ENCODE measurements at regions not wholly inside any gene's neighbourhood (a gene's known extent, or its start where the extent isn't known, plus 50 kb on each side); places are given as distances from the start of the nearest gene placed in this dataset.

DNA sequence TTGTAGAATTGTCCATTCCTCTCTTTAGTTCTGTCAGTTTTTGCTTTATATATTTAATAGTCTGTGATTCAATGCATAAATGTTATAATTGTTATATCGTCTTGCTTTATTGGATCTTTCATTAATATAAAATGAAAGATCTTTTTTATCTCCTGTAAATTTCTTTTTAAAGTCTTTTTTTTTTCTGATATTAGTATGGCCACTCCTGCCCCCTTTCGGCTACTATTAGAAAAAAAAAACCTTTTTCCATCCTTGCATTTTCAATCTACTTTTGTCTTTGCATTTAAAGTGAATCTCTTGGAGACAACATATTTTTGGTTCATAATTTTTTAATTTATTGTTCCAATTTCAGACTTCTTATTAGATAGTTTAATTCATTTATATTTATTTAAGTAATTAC is 677.4 kb upstream of the NDST4 start:
- H3K27ac ChIP-seq (ENCODE audit: low read depth, low read length), result no peak overlapping the region
- no peaks in the 10 kb centered on the region for H3K36me3 ChIP-seq (ENCODE audit: control insufficient read depth in 3 of 3, insufficient read depth in 3 of 3, low read length in 3 of 3)
- no peak overlapping the region for H3K4me3 ChIP-seq (ENCODE audit: low read length in 3 of 3)
- peaks cover 0 to 5% (median 0%) of the 10 kb centered on the region in 3 donors for H3K9me3 ChIP-seq (ENCODE audit: control insufficient read depth in 3 of 3, low read length in 3 of 3)
- H3K27me3 ChIP-seq (ENCODE audit: control insufficient read depth in 3 of 3, insufficient read depth in 3 of 3, low read length in 3 of 3), result no peaks in the 10 kb centered on the region
- H3K9ac ChIP-seq (ENCODE audit: low read depth in 1 of 3, low read length in 3 of 3), result no peak overlapping the region
- H3K4me1 ChIP-seq (ENCODE audit: control insufficient read depth in 3 of 3, insufficient read depth in 3 of 3, low read length in 3 of 3), result no peaks in the 10 kb centered on the region

DNA sequence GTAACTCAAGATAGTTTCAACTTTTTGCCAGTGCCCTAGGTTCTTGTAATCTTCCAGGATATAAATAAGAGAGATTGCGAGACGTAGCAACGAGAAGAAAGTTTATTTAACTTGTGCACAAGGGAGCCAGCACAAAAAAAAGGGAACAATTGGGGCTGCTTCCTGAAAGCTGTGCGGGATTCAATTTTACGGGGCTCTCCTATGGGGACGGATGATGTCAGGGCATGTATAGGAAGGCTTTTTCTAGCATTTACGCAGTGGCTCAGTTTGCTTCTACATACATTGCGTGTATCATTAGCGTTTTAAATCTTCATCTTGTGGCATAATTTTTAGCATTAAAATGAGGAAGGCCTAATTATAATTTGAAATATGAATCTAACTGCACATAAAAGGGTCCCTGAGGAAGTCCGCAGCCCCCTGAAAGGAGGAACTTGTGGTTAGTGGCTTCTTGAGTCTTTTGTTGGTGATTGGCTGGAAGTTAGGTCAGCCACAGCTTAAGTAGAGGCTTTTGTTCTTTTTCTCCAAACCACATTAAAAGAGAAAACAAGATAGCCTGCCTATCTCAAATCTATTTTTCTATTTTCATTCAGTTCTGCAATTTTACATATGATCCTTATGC is 668.2 kb upstream of the NDST4 start:
- Histone ChIP-seq H3K36me3 (ENCODE audit: control insufficient read depth in 3 of 3, insufficient read depth in 3 of 3, low read length in 3 of 3) (no peaks in the 10 kb centered on the region), H3K4me1 (ENCODE audit: control insufficient read depth in 3 of 3, insufficient read depth in 3 of 3, low read length in 3 of 3) (no peaks in the 10 kb centered on the region), H3K9me3 (ENCODE audit: control insufficient read depth in 3 of 3, low read length in 3 of 3) (no peaks in the 10 kb centered on the region), H3K4me3 (ENCODE audit: low read length in 3 of 3) (no peak overlapping the region), H3K27me3 (ENCODE audit: control insufficient read depth in 3 of 3, insufficient read depth in 3 of 3, low read length in 3 of 3) (no peaks in the 10 kb centered on the region), H3K9ac (ENCODE audit: low read depth in 1 of 3, low read length in 3 of 3) (no peak overlapping the region), H3K27ac (ENCODE audit: low read depth, low read length) (no peak overlapping the region)

DNA sequence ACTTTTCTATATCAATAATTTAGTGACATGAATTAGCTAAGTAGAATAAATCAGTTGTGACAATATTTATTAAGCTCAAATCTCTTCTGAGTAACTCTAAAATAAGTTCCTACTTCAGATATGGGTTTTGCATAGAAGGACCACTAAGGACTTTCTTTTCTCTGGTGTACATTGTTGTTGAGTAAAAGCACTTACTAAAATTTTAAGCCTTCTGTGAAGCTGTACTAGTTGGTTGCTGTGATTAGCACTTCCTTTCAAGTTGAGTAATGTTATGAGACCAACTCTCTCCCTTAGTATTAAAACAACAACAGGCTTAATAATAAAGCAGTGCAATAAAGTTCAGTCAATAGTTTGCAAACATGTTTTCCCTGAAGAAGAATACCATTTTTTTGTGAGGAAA is 667.4 kb upstream of the NDST4 start:
- H3K36me3 ChIP-seq (ENCODE audit: control insufficient read depth in 3 of 3, insufficient read depth in 3 of 3, low read length in 3 of 3), result no peaks in the 10 kb centered on the region
- H3K27ac ChIP-seq (ENCODE audit: low read depth, low read length), result no peak overlapping the region
- no peaks in the 10 kb centered on the region for H3K9me3 ChIP-seq (ENCODE audit: control insufficient read depth in 3 of 3, low read length in 3 of 3)

DNA sequence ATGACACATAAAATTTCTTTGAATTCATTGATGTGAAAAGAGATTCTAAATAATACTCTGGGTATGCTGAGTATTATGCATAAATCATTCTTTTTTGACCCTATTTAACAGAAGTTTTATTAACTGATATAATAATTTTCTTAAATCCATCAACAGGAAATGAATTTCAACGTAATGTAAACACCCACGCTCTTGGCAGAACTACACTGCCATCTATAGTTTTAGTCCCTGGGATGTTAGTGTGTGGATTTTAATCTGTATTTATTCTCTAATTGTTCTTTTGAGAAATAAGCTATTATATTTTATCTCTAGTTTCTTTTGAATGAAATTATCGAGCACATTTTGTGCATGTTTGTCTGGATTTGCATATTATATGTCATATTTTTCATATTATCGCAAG is 666.8 kb upstream of the NDST4 start:
- H3K27me3 ChIP-seq (ENCODE audit: control insufficient read depth in 3 of 3, insufficient read depth in 3 of 3, low read length in 3 of 3), result no peaks in the 10 kb centered on the region
- H3K9me3 ChIP-seq (ENCODE audit: control insufficient read depth in 3 of 3, low read length in 3 of 3), result no peaks in the 10 kb centered on the region
- no peak overlapping the region for H3K9ac ChIP-seq (ENCODE audit: low read depth in 1 of 3, low read length in 3 of 3)
- H3K36me3 ChIP-seq (ENCODE audit: control insufficient read depth in 3 of 3, insufficient read depth in 3 of 3, low read length in 3 of 3), result no peaks in the 10 kb centered on the region
- H3K27ac ChIP-seq (ENCODE audit: low read depth, low read length), result no peak overlapping the region
- H3K4me3 ChIP-seq (ENCODE audit: low read length in 3 of 3), result no peak overlapping the region
- H3K4me1 ChIP-seq (ENCODE audit: control insufficient read depth in 3 of 3, insufficient read depth in 3 of 3, low read length in 3 of 3), result no peaks in the 10 kb centered on the region

More for the DNA sequence above, 667.4 kb upstream of the NDST4 start:
- H3K4me3 ChIP-seq (ENCODE audit: low read length in 3 of 3), result no peak overlapping the region
- no peaks in the 10 kb centered on the region for H3K27me3 ChIP-seq (ENCODE audit: control insufficient read depth in 3 of 3, insufficient read depth in 3 of 3, low read length in 3 of 3)
- no peaks in the 10 kb centered on the region for H3K4me1 ChIP-seq (ENCODE audit: control insufficient read depth in 3 of 3, insufficient read depth in 3 of 3, low read length in 3 of 3)
- no peak overlapping the region for H3K9ac ChIP-seq (ENCODE audit: low read depth in 1 of 3, low read length in 3 of 3)

DNA sequence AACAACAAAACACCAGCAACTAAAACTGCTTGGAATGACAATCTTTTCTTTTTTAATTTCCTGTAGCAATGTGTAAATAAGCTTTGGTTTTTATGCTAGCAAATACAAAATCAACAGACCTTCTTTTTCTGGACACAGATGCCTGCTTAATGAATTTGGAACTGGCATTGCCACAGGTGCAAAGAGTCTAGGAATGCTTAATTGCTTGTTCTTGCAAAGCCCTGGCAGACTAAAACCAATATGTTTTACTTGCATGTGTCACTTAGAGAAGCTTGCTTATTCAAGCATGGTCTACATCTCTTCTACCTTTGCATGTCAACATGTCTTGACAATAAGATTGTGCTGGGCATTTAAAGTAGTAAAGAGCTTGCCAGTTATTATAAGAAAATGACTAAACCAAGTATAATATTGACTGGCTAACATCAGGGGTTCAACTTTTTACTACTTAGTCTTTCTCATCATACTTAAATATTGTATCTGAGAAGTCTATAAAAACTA is 656.7 kb upstream of the NDST4 start:
- Histone ChIP-seq H3K27ac (ENCODE audit: low read depth, low read length) (no peak overlapping the region), H3K4me1 (ENCODE audit: control insufficient read depth in 3 of 3, insufficient read depth in 3 of 3, low read length in 3 of 3) (no peaks in the 10 kb centered on the region), H3K36me3 (ENCODE audit: control insufficient read depth in 3 of 3, insufficient read depth in 3 of 3, low read length in 3 of 3) (no peaks in the 10 kb centered on the region), H3K9me3 (ENCODE audit: control insufficient read depth in 3 of 3, low read length in 3 of 3) (no peaks in the 10 kb centered on the region), H3K27me3 (ENCODE audit: control insufficient read depth in 3 of 3, insufficient read depth in 3 of 3, low read length in 3 of 3) (no peaks in the 10 kb centered on the region), H3K9ac (ENCODE audit: low read depth in 1 of 3, low read length in 3 of 3) (no peak overlapping the region), H3K4me3 (ENCODE audit: low read length in 3 of 3) (no peak overlapping the region)

DNA sequence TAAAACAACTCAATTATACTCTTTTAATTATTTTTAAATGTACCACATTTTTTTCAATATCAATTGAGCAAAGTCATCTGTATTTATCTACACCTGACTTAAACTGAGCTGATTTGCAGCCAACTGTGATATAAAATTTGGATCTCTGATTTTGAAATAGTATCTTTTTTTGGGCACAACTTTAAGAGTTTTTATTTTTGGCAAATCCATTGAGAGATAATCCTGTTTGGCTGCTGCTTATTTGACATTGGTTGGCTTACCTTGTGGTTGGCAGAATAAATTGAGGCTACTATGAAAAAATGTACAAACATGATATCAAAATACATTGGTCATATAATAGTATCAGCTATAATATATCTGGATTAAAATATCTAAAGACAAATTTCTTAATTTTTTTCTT is 656.0 kb upstream of the NDST4 start:
- H3K9me3 ChIP-seq (ENCODE audit: control insufficient read depth in 3 of 3, low read length in 3 of 3), result no peaks in the 10 kb centered on the region

DNA sequence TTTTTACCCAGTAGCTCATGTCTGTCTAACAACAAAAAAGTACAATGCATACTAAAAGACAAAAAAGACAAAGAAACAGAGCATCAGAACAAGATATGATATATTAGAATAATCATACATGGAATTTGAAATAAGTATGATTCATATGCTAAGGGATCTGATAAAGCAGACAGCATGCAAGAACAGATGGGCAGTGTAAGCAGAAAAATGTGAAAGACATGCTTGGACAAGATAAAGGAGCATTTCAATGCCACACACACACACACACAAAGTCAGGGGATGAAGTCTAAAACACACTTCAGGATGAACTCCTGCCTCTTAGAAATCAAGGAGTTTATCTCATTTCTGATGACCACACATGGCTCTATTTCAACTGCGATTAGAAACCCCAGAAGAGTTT is 649.6 kb upstream of the NDST4 start:
- Histone ChIP-seq H3K4me3 (ENCODE audit: low read length in 3 of 3) (no peak overlapping the region), H3K9me3 (ENCODE audit: control insufficient read depth in 3 of 3, low read length in 3 of 3) (no peaks in the 10 kb centered on the region), H3K36me3 (ENCODE audit: control insufficient read depth in 3 of 3, insufficient read depth in 3 of 3, low read length in 3 of 3) (no peaks in the 10 kb centered on the region), H3K27ac (ENCODE audit: low read depth, low read length) (no peak overlapping the region), H3K9ac (ENCODE audit: low read depth in 1 of 3, low read length in 3 of 3) (no peak overlapping the region), H3K27me3 (ENCODE audit: control insufficient read depth in 3 of 3, insufficient read depth in 3 of 3, low read length in 3 of 3) (no peaks in the 10 kb centered on the region), H3K4me1 (ENCODE audit: control insufficient read depth in 3 of 3, insufficient read depth in 3 of 3, low read length in 3 of 3) (no peaks in the 10 kb centered on the region)

More for the DNA sequence above, 656.0 kb upstream of the NDST4 start:
- Histone ChIP-seq H3K4me3 (ENCODE audit: low read length in 3 of 3) (no peak overlapping the region), H3K36me3 (ENCODE audit: control insufficient read depth in 3 of 3, insufficient read depth in 3 of 3, low read length in 3 of 3) (no peaks in the 10 kb centered on the region), H3K27me3 (ENCODE audit: control insufficient read depth in 3 of 3, insufficient read depth in 3 of 3, low read length in 3 of 3) (no peaks in the 10 kb centered on the region), H3K9ac (ENCODE audit: low read depth in 1 of 3, low read length in 3 of 3) (no peak overlapping the region), H3K4me1 (ENCODE audit: control insufficient read depth in 3 of 3, insufficient read depth in 3 of 3, low read length in 3 of 3) (no peaks in the 10 kb centered on the region), H3K27ac (ENCODE audit: low read depth, low read length) (no peak overlapping the region)

DNA sequence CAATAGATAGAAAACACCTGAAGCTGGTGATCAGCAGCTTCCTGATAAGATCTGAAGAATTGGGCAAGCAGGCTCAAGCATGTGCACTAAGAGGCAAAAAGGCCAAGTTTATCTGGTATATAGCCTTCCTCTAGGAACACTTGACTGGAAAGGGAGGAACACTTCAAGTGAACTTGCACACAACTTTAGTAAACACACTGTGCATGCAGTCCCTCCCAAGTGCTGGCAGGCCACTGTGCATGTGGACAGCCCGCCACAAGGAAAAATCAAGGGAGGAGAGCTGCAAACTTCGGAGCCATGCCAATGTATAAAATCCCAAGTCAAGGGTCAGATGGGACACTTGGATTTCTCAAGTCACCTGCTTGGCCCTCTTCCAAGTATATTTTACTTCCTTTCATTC is 645.8 kb upstream of the NDST4 start:
- H3K36me3 ChIP-seq (ENCODE audit: control insufficient read depth in 3 of 3, insufficient read depth in 3 of 3, low read length in 3 of 3), result no peaks in the 10 kb centered on the region
- no peak overlapping the region for H3K27ac ChIP-seq (ENCODE audit: low read depth, low read length)
- H3K9ac ChIP-seq (ENCODE audit: low read depth in 1 of 3, low read length in 3 of 3), result no peak overlapping the region
- no peaks in the 10 kb centered on the region for H3K4me1 ChIP-seq (ENCODE audit: control insufficient read depth in 3 of 3, insufficient read depth in 3 of 3, low read length in 3 of 3)
- no peaks in the 10 kb centered on the region for H3K27me3 ChIP-seq (ENCODE audit: control insufficient read depth in 3 of 3, insufficient read depth in 3 of 3, low read length in 3 of 3)
- no peaks in the 10 kb centered on the region for H3K9me3 ChIP-seq (ENCODE audit: control insufficient read depth in 3 of 3, low read length in 3 of 3)
- H3K4me3 ChIP-seq (ENCODE audit: low read length in 3 of 3), result no peak overlapping the region

DNA sequence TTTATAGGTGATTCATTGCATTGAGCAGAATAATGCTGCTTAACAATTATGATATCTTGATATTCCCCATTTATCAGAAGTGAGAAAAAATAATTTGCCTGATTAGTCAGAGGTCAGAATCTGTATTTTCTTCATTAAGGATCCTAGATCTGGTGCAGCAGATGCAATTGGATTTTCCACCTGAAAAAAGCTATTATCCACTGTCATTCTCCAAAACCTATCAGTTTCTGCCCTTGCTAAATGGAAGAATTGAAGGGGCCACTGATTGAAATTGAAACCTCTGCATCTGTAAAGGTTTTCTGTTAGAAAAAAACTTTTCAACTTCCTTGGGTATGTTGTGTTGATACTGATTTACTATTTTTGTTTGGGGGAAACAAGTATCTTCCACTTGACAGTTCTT is 636.0 kb upstream of the NDST4 start:
- Histone ChIP-seq H3K27me3 (ENCODE audit: control insufficient read depth in 3 of 3, insufficient read depth in 3 of 3, low read length in 3 of 3) (no peaks in the 10 kb centered on the region), H3K4me3 (ENCODE audit: low read length in 3 of 3) (no peak overlapping the region), H3K27ac (ENCODE audit: low read depth, low read length) (no peak overlapping the region), H3K9ac (ENCODE audit: low read depth in 1 of 3, low read length in 3 of 3) (no peak overlapping the region), H3K36me3 (ENCODE audit: control insufficient read depth in 3 of 3, insufficient read depth in 3 of 3, low read length in 3 of 3) (no peaks in the 10 kb centered on the region), H3K4me1 (ENCODE audit: control insufficient read depth in 3 of 3, insufficient read depth in 3 of 3, low read length in 3 of 3) (no peaks in the 10 kb centered on the region), H3K9me3 (ENCODE audit: control insufficient read depth in 3 of 3, low read length in 3 of 3) (no peaks in the 10 kb centered on the region)

DNA sequence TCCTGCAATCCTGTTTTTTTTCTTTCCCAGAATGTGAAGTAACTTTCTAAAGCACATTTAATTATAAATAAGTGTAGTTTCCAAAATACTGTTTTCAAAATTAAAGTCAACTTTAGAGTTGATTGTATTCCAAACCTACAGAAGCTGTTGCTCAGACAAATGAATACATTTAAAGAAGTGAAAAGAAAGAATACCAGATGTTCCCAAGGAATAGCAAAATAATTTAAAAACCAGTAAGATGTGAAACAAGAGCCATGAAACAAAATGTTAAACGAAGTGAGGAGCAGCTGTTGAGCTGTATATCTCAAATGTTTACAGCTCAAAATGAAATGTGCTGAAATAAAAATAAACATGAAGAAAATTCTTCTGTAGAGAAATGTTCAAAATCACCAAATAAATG is 627.4 kb upstream of the NDST4 start:
- no peaks in the 10 kb centered on the region for H3K27me3 ChIP-seq (ENCODE audit: control insufficient read depth in 3 of 3, insufficient read depth in 3 of 3, low read length in 3 of 3)
- no peak overlapping the region for H3K27ac ChIP-seq (ENCODE audit: low read depth, low read length)
- no peaks in the 10 kb centered on the region for H3K4me1 ChIP-seq (ENCODE audit: control insufficient read depth in 3 of 3, insufficient read depth in 3 of 3, low read length in 3 of 3)
- H3K9me3 ChIP-seq (ENCODE audit: control insufficient read depth in 3 of 3, low read length in 3 of 3), result no peaks in the 10 kb centered on the region
- no peak overlapping the region for H3K9ac ChIP-seq (ENCODE audit: low read depth in 1 of 3, low read length in 3 of 3)
- no peaks in the 10 kb centered on the region for H3K36me3 ChIP-seq (ENCODE audit: control insufficient read depth in 3 of 3, insufficient read depth in 3 of 3, low read length in 3 of 3)
- H3K4me3 ChIP-seq (ENCODE audit: low read length in 3 of 3), result no peak overlapping the region
